GM19372 (cell line): ENCODE measurements at regions not wholly inside any gene's neighbourhood (a gene's known extent, or its start where the extent isn't known, plus 50 kb on each side); places are given as distances from the start of the nearest gene placed in this dataset.

Experiments used
- ATAC-seq: cut with Tn5 transposase; IDR thresholded peaks from one replicate; pipeline ENCODE4 v1.9.1; 2021; ENCODE audit warnings: mild to moderate bottlenecking, low read depth, moderate library complexity; ENCODE audit not compliant: unreplicated experiment

DNA sequence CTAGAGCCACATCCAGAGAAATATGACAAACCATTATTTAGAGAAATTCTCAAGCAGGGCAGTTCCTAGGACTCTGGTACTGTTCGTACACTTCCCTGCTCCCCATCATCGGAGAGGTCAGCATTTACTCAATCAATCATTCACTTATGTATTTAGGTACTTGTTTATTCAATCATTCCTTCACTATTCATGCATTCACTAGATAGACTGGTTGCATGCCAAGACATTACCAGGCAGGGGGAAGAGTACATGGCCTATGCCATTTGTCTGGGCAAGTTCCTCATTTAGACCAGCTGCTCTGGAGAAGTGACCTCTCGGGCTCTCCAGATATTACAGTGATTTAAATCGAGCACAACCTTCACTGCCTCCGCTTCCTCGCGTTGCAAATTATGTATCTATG is 603.4 kb downstream of the KCNJ2 start:
- ATAC-seq: no peak

GRCh38 chr17:70773258-70773657 is 603.9 kb downstream of the KCNJ2 start:
- no peak for ATAC-seq

DNA sequence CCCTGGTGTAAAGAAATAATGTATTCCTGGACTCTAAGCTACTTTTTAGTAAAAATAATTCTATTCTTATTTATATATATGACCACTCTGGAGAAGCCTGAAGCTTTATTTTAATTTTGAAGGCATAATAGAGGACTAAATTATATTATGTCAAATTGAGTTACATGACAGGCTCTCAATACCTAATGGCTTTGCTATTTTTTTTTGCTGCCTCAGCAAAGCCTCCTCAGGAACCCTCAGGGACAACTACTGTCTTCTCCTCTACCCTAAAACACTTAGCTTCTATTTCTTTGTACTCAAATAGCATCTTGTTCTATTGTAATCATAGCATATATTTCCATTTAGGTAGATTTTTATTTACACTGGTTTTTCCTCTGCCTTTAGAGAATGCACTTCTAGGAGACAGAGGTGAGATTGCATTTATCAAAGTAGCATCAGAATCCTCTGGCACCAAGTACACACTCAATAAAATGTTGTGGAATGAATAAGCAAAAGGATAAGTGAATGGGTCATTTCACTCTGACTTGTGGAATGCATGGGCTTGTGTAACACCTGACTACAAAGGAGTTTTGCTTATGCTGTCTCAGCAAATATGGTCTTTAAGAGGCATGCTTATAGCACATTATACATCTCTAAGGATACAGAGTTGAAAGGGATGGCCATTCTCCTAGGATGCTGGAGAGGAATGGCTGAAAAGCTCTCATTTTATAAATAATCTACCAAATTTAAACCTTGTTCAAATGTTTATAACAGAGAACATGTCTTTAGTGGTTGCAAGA is 605.2 kb downstream of the KCNJ2 start:
- no peak for ATAC-seq

GRCh38 chr17:70775679-70776078 is 606.3 kb downstream of the KCNJ2 start:
- ATAC-seq: no peak

- ATAC-seq: no peak
These were observed 607.1 kb downstream of the KCNJ2 start for GRCh38 chr17:70776441-70776840.

GRCh38 chr17:70780031-70780430 is 610.7 kb downstream of the KCNJ2 start:
- no peak for ATAC-seq

- no peak for ATAC-seq
These were observed 616.7 kb downstream of the KCNJ2 start for GRCh38 chr17:70786081-70786480.

GRCh38 chr17:70787721-70788300 is 618.5 kb downstream of the KCNJ2 start:
- ATAC-seq: no peak

DNA sequence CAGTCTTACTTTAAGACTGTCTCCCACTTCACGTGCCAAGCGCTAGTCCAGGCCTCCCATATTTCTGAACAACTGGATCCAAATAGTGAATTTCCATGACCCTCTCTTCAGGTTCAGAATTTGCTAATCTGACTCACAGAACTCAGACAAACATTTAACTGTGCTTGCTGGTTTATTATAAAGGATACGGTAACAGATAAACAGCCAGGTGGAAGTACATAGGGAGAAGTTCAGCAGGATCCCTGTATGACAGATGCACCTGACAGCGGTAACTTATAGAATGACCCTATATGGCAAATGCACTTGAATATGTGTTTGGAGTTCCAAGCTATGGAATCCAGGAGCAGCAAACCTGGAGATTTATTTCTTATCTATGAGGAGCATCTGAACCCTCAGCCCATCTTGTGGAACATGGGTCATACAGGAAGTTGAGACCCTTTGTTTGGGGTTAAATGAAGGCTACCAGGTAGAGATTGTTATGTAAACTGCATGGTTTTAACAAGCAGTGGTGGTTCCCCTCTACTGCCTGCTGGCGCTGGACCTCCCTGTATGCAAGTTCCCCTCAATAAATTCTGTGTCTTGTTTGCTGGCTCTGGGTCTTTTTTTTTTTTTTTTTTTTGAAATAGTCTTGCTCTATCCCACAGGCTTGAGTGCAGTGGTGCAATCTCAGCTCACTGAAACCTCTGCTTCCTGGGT is 622.6 kb downstream of the KCNJ2 start:
- no peak for ATAC-seq

DNA sequence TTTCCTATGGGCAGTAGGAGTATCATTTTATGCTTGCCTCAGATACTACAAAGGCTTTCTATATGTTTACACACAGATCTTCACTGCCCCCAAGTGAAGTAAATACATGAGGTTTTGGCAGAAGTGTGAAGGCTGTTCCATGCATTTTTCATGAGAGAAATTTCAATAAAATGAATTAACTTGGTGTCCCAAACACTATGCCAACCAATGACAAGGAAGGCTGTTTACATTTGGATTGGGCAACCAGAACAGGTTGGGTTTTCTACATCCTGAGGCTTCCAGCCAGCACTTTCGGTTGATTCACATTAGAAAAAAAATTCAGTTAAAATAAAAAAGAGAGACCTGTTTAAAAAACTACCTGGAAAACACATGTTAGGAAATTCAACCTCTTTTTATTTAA is 625.4 kb downstream of the KCNJ2 start:
- ATAC-seq: no peak

GRCh38 chr17:70795620-70796019 is 626.3 kb downstream of the KCNJ2 start:
- ATAC-seq: no peak

DNA sequence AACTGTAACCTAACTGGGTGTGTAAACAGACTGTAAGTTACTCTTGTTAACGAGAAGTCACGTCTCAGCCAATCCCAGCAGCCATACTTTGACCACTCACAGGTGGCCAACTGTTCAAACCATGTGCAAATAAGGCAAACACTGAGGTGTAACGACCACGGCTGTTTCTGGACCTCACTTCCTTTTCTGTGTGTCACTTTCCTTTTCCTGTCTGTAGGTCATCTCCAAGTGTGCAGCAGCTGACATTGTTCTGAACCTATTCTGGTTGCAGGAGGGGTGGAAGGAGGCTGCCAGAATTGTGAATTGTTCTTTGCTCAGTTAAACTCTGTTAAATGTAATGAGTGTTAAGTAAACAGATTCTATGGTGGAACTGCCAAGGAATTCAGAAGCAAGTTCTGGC is 627.4 kb downstream of the KCNJ2 start:
- ATAC-seq: no peak

DNA sequence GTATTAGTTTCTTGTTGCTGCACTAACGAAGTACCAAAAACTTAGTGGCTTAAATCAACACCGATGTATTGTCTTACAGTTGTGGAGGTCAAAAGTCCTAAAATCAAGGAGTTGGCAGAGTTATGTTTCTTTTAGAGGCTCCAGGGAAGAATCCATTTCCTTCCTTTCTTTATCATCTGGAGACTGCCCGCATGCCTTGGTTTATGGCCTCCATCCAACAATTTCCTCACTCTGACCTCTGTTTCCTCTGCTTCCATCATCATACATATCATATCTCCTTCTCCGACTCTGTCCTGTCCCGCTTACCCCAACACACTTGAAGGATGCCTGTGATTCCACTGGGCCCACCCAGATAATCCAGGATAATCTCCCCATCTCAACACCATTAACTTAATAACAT is 627.8 kb downstream of the KCNJ2 start:
- ATAC-seq: no peak

GRCh38 chr17:70804161-70804560 is 634.8 kb downstream of the KCNJ2 start:
- no peak for ATAC-seq

GRCh38 chr17:70808596-70808995 is 639.3 kb downstream of the KCNJ2 start:
- no peak for ATAC-seq

- ATAC-seq: no peak
These were observed 641.3 kb downstream of the KCNJ2 start for GRCh38 chr17:70810609-70811008.

- no peak for ATAC-seq
These were observed 644.1 kb downstream of the KCNJ2 start for GRCh38 chr17:70813355-70813930.

- ATAC-seq: no peak
These were observed 649.9 kb downstream of the KCNJ2 start for GRCh38 chr17:70819183-70819582.

GRCh38 chr17:70820276-70820675 is 650.9 kb downstream of the KCNJ2 start:
- no peak for ATAC-seq

DNA sequence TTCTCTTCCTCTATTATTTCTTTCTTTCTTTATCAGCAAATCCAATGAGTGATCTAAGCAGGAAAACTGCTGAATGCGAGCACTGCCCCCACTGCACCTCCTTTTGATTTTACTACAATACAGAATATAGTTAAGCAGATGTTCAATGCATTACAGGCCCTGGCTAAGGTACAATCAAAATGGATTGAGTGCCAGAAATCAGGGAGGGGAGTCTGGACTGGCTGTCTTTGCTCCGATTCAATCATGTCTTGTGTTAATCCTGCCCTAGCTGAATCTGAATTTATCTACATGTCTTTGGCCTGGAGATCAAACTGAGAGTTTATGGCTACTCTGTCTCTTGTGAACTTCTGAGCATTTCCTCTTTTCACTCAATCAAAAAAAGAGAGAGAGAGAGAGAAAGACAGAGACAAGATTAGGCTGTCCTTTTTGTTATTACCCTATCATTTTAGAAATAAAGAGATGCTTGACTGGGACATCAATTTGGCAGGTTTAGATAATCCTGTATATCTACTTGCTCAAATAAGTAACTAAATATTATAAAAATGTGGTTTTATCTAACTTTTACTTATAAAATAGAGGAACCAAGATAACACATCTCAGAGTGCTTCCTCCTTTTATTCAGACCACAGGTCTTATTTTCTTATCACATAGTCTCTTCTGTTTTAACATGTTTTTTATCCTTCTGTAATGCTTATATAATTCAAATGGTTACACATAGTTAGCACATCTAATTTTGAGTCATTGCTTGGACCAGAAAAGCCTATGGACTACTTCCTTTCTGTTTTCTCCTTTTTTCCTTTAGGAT is 656.2 kb downstream of the KCNJ2 start:
- no peak for ATAC-seq

GRCh38 chr17:70829876-70830275 is 660.5 kb downstream of the KCNJ2 start:
- no peak for ATAC-seq
